ENCODE measurements at regions not wholly inside any gene's neighbourhood (a gene's known extent, or its start where the extent isn't known, plus 50 kb on each side); places are given as distances from the start of the nearest gene placed in this dataset.
A peak's percentile ranks its signal among the peaks of the same experiment; 100 is the strongest.

GRCh38 chr18:54444319-54444914 lies 86.7 kb downstream of the C18orf54 start:
- TF ChIP-seq CTCF (IDR thresholded peaks at IDR 0.05; ENCODE audit: insufficient read depth, low read length) (peak; percentile 82), POLR2AphosphoS5 (IDR thresholded peaks at IDR 0.05; ENCODE audit: low read depth) (no peak), GABPA (IDR thresholded peaks at IDR 0.05; ENCODE audit: low read depth) (no peak), SPI1 (IDR thresholded peaks at IDR 0.05; ENCODE audit: borderline replicate concordance, low read depth) (no peak)
- TF ChIP-seq, protein P1, sequence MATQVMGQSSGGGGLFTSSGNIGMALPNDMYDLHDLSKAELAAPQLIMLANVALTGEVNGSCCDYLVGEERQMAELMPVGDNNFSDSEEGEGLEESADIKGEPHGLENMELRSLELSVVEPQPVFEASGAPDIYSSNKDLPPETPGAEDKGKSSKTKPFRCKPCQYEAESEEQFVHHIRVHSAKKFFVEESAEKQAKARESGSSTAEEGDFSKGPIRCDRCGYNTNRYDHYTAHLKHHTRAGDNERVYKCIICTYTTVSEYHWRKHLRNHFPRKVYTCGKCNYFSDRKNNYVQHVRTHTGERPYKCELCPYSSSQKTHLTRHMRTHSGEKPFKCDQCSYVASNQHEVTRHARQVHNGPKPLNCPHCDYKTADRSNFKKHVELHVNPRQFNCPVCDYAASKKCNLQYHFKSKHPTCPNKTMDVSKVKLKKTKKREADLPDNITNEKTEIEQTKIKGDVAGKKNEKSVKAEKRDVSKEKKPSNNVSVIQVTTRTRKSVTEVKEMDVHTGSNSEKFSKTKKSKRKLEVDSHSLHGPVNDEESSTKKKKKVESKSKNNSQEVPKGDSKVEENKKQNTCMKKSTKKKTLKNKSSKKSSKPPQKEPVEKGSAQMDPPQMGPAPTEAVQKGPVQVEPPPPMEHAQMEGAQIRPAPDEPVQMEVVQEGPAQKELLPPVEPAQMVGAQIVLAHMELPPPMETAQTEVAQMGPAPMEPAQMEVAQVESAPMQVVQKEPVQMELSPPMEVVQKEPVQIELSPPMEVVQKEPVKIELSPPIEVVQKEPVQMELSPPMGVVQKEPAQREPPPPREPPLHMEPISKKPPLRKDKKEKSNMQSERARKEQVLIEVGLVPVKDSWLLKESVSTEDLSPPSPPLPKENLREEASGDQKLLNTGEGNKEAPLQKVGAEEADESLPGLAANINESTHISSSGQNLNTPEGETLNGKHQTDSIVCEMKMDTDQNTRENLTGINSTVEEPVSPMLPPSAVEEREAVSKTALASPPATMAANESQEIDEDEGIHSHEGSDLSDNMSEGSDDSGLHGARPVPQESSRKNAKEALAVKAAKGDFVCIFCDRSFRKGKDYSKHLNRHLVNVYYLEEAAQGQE (IDR thresholded peaks at IDR 0.05; ENCODE audit: insufficient replicate concordance, low read depth): no peak
